GM21786 (cell line): ENCODE measurements at regions not wholly inside any gene's neighbourhood (a gene's known extent, or its start where the extent isn't known, plus 50 kb on each side); places are given as distances from the start of the nearest gene placed in this dataset.
A peak's percentile ranks its signal among the peaks of the same experiment; 100 is the strongest.
"Not testable (repeated sequence)": the region's sequence is repeated elsewhere in the genome, so short reads cannot be mapped to it uniquely, and the experiment has no call there.

Experiments
- ATAC-seq: cut with Tn5 transposase; IDR thresholded peaks from one replicate; pipeline ENCODE4 v1.9.1; 2021; ENCODE audit not compliant: unreplicated experiment

- not testable (repeated sequence) for ATAC-seq
Observed at GRCh38 chr10:27347827-27348207, 107.2 kb upstream of the ACBD5 start.

- ATAC-seq: peak; percentile 48
Observed at GRCh38 chr10:27345455-27345920, 104.9 kb upstream of the ACBD5 start.

GRCh38 chr10:27344568-27345454 is 104.2 kb upstream of the ACBD5 start:
- peak; percentile 57 for ATAC-seq

GRCh38 chr10:27341001-27341400 is 100.4 kb upstream of the ACBD5 start:
- ATAC-seq: no peak

GRCh38 chr10:27335246-27335645 is 94.6 kb upstream of the ACBD5 start:
- ATAC-seq: not testable (repeated sequence)

- no peak for ATAC-seq
Observed at GRCh38 chr10:27330074-27330473, 89.5 kb upstream of the ACBD5 start.

GRCh38 chr10:27328946-27329345 is 88.3 kb upstream of the ACBD5 start:
- no peak for ATAC-seq

- not testable (repeated sequence) for ATAC-seq
Observed at GRCh38 chr10:27326748-27327147, 86.2 kb upstream of the ACBD5 start.

GRCh38 chr10:27319752-27320431 is 79.3 kb upstream of the ACBD5 start:
- ATAC-seq: peak; percentile 78

- ATAC-seq: peak; percentile 7
Observed at GRCh38 chr10:27319139-27319538, 78.5 kb upstream of the ACBD5 start.

GRCh38 chr10:27315082-27315481 is 74.5 kb upstream of the ACBD5 start:
- not testable (repeated sequence) for ATAC-seq

GRCh38 chr10:27313586-27313985 is 73.0 kb upstream of the ACBD5 start:
- ATAC-seq: not testable (repeated sequence)

GRCh38 chr10:27312854-27313253 is 72.3 kb upstream of the ACBD5 start:
- ATAC-seq: no peak

GRCh38 chr10:27311809-27312208 is 71.2 kb upstream of the ACBD5 start:
- ATAC-seq: not testable (repeated sequence)

GRCh38 chr10:27298522-27298850 is 57.9 kb upstream of the ACBD5 start:
- not testable (repeated sequence) for ATAC-seq

- no peak for ATAC-seq
Observed at GRCh38 chr10:27297844-27298521, 57.4 kb upstream of the ACBD5 start.

GRCh38 chr10:27296285-27296684 is 55.7 kb upstream of the ACBD5 start:
- ATAC-seq: not testable (repeated sequence)

- ATAC-seq: peak; percentile 82
Observed at GRCh38 chr10:27291253-27291895, 50.8 kb upstream of the ACBD5 start.
